ENCODE measurements at regions not wholly inside any gene's neighbourhood (a gene's known extent, or its start where the extent isn't known, plus 50 kb on each side); places are given as distances from the start of the nearest gene placed in this dataset.

DNA sequence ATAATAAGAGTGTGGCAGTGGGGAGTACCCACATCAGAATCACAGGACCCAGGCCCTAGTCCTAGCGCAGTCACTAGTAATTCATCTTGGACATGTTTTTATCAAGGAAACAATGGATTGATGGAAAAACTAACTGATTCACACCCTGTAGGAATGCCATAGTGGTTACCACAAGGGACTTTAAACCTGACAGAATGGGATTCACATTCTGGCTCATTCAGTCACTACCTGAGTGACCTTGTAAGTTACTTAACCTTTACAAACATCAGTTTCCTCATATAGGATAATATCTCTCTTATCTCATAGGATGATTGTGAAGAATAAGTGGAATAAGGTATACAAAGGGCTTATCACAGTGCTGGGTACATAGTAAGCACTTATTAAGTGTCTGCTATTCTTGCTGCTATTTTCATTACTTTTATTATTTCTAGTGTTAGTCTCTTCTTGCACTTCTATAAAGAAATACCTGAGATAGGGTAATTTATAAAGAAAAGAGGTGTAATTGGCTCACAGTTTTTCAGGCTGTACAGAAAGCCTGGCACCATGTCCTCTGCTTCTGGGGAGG, 247.5 kb upstream of the KLF3 start:
- TF ChIP-seq, protein P1, sequence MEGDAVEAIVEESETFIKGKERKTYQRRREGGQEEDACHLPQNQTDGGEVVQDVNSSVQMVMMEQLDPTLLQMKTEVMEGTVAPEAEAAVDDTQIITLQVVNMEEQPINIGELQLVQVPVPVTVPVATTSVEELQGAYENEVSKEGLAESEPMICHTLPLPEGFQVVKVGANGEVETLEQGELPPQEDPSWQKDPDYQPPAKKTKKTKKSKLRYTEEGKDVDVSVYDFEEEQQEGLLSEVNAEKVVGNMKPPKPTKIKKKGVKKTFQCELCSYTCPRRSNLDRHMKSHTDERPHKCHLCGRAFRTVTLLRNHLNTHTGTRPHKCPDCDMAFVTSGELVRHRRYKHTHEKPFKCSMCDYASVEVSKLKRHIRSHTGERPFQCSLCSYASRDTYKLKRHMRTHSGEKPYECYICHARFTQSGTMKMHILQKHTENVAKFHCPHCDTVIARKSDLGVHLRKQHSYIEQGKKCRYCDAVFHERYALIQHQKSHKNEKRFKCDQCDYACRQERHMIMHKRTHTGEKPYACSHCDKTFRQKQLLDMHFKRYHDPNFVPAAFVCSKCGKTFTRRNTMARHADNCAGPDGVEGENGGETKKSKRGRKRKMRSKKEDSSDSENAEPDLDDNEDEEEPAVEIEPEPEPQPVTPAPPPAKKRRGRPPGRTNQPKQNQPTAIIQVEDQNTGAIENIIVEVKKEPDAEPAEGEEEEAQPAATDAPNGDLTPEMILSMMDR (IDR thresholded peaks at IDR 0.05; ENCODE audit: poor library complexity, severe bottlenecking) = no peak
- TF ChIP-seq POLR2AphosphoS5 (IDR thresholded peaks at IDR 0.05) (no peak), EZH2 (IDR thresholded peaks at IDR 0.05; ENCODE audit: borderline replicate concordance, insufficient read depth, low read length, poor library complexity, severe bottlenecking) (no peak), RAD21 (conservative IDR thresholded peaks at IDR 0.05) (no peak), EP300 (conservative IDR thresholded peaks at IDR 0.05; ENCODE audit: poor library complexity, severe bottlenecking) (no peak), TAF1 (IDR thresholded peaks at IDR 0.05; ENCODE audit: low read depth) (no peak)
